Activated CD4-positive, alpha-beta T cell treated with anti-CD3 and anti-CD28 coated beads for 4 hours (primary cell): ENCODE measurements at regions not wholly inside any gene's neighbourhood (a gene's known extent, or its start where the extent isn't known, plus 50 kb on each side); places are given as distances from the start of the nearest gene placed in this dataset.

Experiments used
- DNase-seq, 2 donors: peaks; one replicate each; pipeline ENCODE4 v3.0.0-alpha.2; 2020

DNA sequence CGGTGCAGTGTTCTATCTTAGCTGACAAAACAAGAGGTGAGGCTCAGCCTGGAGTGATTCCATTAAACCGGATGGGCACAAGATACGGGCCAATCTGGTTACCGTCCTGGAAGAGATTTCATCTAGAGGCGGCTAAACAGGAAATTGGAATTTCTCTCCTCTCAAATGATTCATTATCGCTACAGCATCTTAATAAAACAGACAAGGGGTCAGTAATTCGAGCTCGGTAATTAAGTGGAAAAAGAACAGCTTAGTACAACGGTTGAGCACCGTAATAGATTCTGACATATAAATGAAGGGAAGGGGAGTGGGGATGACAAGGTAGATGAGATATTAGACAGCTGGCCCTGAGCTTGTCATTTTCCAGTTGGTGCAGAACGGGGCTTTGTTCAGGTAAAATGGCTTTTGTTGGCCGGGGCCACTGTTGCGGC is 137.2 kb downstream of the EDN3 start:
- DNase-seq = no peak

DNA sequence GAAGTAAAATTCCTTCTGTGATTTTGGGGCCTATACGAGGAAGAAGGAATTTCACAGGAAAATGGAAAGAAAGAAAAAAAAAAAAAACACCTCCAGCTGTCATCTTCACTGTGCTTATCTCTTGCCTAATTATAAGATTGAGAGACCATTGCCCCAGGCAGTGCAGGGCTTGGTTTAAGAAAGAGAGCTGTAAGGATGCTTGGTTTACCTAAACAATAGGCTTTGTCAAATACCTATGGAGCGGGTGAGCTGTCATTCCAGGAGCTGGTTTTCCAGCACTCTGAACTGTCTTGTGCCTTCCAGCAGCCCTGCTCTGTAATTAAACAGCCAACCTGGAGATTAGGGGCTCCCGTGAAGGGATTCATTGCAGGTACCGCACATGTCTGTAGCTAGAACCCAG is 137.8 kb downstream of the EDN3 start:
- no peak for DNase-seq

DNA sequence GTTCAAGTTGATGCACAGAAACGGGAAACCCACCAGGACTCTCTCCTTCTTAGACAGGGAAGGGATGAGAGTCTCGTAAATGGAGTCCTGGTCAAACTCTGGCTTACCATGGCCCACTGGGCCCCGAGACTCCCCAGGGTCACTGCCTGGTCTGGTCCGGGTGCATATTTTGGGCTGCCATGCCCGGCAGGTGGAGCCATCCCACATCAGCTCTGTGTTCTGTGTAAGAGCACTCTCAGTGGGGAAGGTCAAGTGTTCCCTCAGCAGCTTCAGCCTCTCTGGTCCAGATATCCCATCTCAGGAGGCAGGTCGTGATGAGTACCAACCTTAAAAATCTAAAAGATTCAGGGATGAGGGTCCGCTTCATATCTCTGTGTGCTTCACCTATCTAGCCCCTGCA is 138.8 kb downstream of the EDN3 start:
- DNase-seq = no peak

DNA sequence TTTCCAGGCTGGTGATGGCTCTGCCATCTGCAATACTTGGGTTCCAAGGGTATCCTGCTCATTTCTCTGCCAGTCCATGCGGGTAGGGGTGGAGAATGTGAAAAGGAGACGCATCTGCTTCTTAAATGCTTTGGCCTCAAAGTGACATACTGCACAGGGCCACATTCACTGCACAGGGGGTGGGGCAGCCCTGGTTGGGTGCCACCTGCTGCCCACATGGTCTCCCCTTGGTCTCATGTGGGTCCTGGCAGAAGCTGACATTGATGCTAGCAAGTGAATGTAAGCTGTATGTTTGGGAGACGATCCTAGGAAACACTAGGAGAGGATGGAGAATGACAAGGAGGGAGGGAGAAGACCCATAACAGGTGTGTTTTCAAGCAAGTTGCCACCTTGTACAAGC is 140.9 kb downstream of the EDN3 start:
- no peak for DNase-seq

DNA sequence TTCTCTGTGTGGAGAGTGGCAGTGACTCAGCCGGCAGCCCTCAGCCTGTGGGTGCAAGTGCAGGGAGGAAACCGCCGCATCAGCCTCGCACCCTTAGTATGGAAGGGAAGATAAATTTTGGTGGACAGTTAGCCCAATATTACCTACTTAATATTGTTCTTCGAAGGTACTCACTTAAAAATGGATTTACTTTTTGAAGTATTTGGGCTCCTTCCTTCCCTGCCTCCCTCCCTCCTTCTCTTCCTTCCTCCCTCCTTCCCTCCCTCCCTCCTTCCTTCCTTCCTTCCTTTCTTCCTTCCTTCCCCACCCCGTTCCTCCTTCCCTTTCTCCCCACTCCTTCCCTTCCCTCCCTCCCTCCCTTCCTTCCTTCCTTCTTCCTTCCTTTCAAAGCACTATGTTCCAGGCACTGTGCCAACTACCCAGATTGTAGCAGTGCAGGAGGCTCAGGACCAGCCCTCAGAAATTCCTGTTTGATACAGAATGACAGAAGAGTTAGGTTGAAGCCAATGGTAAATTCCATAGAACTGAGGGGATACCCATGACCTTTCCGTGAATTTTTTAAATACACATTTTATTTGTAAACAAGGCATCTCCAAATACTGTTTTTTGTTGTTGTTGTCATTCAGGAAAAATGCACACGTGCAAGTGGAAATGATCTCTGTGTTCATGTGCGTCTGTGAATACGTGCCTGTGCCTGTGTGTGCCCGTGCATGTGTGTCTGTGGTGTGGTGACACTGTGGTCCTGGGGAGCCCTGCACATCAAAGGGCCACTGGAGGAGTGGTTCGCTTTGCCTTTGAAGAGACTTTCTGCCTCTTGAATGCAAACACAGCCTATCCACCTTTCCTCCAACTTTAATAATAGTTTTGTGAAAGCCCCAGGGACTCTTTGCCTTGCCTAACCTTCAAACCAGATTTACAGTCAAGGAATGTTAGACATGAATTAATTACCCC is 141.7 kb downstream of the EDN3 start:
- DNase-seq = no peak

DNA sequence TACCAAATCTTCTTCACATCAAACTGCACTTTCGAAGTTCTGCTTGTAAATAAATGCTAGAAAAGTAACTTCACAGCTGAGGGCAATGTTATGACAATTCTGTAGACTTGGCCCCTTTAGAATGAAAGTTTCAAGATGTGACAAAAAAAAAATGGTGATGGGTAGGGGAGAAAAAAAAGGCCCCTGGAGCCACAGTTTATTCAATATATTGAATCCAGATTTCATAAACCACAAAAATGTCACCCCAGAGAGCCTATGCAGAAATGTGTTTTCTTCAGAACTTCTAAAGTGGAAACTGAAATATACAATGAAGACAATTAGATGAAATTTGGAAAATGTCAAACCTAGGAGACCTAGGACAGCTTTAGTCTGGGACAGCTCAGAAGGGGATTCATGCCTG is 143.1 kb downstream of the EDN3 start:
- no peak for DNase-seq

DNA sequence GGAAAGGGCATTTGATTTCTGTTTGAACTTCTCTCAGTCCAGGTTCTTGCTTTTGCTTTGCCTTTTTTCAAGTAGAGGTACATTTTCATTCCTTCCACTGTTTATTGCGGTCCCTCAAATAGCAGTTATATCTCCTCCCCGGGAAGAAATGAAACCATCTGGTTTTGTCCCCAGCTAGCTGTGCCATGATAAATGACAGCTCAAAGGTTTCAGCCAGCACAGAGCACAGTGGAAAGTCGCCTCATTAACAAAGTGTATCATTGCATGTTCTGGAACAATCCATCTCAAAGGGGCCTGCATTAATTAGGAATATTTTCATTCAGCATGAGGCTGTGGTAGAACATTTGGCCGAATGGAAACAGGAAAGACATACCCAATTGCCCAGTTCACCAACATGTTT is 146.0 kb downstream of the EDN3 start:
- DNase-seq = no peak

DNA sequence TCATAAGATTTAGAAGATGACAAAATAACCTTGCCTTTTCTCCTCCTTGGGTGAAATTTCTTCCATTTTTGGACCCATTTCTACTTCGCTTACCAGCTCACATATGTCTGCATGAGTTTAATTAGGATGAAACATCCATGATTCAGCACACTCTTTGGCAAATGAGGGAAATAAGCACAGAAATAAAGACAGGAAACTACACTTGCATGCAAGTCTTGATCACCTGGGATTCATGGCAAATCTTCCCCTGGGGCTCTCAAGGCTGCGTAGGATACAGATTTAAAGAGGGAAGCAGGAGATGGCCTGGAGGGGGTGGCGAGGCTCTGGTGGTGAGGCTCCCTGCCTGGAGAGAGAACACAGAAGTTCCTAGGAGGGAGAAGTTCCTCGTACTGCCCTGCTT is 147.8 kb downstream of the EDN3 start:
- no peak for DNase-seq

DNA sequence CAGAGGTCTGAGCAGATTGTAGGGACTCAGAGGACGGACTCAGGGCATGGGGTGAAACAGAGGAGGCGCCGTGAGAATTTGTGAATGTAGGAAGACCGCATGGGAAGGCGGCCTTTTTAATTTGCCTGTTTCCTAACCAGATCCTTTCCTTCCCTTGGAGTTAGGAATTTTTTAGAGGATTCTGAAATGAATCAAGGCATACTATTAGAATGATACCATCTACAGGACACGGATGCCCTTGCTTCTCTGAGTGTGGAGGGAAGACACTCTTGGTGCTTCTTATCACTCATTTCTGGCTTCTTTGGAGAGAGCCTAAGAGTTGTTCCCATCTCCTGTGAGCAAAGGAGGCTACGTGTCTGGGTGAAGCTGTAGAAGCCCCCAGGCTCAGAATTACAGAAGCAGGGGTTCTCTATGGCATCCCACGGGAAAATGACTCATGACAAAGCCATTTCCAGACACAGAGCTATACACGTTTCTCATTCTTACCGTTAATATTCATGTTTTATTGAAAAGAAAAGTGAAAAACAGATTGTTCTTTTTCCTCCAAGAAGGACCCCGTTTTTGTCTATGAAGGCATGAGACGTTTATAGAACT is 148.5 kb downstream of the EDN3 start:
- DNase-seq = no peak

DNA sequence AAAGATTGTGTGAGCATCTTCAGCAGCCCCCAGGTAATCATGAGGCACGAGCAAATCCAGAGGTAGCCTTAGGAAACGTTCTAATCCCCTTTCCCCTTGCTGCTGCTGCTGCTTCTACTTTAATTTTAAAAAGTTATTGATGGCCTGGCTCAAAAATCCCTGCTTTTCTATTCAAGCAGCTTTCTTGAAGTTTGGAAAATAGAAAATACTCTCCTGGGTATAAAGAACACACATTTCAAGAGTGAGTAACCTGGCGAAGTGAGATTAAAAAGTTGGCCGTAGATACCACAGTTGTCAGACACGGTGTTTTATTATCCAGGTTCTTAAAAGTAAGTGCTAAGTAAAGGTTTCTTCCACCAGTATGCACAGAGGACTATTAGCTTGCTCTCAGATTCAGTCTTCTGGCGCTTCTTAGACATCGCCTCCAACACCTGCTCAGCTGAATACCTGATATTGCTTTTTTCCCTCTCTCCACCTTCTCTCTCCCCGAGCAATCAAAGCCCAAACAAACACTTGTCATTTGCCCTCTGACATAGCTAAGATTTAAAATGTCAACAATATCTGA is 150.7 kb downstream of the EDN3 start:
- DNase-seq = no peak

DNA sequence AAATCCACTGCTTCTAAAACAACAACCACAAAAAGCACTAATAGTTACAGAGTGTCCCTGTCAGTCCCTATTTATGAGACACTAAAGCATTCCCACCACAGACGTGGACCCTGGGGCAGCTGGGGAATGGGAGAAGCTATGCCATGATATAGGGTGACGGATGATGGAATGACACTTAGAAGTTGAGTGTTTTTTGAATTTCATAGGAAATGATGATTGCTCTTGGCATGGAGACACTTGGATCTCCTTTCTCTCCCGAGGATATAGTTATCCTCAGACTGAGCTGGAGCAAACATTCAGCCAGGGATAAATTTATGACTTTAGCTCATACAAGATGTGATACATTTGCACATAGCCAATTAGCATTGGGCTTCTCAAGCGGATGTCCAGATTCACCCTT is 151.2 kb downstream of the EDN3 start:
- no peak for DNase-seq

DNA sequence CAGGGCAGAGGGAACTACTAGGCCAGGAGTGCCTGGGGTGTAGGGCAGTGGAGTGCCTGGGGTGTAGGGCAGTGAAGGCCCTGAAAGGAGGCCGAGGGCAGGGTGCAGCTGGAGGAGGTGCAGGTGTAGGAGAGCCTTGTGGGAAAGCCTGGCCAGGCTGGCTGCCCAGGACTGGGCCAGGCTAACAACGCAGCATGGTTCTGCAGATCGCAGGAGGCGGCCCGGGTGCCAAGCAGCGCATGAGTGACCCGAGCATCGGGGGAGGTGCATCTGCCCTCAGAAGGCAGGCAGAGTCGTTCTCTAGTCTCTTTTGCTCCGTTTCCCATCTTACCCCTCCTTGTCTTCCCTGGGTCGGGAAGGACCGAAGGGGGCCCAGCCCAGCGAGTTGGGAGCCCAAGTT is 151.5 kb upstream of the PHACTR3 start:
- no peak for DNase-seq

DNA sequence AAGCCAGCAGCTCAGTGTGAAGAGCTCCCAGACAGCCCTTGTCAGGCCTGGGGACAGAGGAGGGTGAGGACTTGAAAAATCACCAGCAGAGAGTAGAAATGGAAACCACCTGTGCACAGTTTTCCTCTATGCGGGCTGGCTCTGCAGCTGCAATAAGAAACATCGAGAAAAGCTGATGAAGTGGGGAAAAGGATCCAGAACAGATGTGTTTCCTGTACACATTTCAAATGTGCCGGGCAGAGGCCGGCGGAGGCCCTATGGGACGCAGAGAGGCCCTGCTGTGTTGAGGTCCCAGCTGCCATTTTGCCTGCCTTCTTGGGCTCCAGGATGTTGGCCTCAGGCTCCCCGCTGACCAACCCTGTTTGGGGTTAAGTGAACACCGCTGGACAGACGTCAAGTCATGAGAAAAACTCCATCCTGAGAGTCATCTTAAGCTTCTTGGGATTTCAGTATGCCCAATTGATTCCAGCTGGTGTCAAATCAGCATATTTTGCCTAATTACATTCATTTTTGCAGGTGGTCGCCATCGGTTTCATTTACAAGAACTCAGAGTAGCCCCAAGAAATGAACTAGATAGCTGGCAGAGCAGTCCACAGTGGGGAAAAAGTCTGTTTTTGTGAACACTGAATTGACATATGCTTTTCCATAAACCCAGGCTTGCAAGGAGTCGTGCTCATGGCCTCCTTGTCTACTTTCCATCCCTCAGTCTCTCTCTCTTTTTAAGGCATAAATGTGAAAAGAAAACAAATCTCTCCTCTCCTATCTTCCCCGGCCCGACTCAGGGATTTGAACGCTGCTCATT is 150.4 kb upstream of the PHACTR3 start:
- DNase-seq = no peak

DNA sequence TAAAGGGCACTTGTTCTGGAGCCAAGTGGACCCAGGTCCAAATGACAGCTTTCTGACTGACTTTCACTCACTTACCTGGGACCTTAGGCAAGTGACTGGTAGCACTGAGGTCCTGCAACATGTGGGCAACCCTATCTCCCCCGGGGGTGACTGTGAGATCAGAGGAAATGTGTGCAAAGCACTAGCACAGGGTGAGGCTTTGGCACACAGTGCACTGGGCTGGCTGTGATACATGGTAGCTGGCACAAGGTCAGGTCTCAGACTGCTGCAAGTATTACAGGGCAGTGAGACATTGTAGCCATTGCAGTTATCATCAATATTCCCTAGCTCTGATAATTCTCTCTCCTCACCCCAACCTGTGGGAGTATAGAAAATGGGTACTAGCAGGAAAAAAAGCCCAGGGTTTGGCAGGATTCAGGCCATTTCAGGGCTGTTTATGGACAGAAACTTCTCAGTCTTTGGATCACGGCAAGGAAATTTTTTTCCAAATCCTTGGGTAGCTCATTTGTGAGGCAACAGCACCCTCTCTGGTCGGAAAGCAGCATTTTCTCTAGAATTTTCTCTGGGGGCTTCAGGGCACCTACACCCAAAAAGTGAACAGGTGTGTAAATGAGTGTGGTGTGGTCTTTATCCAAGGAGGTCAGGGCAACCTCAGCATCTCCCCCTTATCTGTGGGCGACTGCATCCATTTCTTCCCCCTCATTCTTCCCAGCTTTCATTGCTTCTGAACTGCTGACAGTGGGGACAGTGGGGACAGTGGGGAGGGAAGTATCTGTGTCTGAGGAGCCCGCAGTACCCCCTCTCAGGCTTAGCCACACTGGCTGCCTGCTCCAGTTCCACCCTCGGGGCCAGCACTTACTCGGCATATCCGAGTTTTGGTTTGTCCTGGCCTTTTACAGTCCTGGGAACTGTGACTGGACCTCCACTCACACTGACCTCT is 148.7 kb upstream of the PHACTR3 start:
- DNase-seq = no peak

DNA sequence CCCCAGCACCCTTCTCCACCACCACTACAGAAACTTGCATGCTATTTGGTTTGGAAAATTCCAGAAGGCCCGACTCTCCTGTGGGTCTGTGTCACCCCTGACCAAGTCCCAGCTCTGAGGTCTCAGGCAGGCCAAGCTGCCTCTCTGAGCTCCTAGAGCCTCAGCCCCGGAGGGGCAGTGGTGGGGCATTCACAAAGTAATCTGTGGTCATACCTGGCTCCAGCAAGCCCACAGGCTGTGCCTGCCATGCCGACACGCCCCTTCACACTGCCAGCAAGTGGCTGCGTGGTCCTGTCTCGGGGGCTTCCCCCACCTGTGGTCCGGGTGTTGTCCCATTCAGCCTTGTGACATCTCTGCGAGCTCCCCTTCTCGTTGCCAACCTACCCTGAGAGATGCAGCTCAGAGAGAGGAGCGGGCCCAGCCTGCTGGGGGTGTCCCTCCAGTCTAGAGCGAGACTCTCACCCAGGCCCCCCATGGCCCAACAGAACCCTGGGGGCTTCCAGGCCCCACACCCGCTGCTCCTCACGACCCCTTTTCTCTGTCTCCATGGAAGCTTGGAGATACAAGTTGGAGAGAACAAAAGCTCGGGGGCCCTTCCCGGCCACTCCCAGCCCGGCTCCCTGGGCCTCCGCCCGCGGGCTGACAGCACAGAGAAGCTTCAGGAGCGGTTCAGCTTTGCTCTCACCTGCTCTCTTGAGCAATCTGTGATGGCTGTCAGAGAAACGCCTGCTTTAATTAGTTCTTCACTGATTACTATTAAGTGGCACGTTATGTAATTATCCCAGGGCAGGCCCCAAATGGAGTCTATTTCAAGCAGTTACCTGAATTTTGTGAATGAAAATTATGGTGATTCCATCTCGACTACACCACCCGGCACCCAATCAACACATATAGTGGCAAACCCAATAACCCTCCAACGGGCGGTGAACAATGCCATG is 147.7 kb upstream of the PHACTR3 start:
- no peak for DNase-seq

DNA sequence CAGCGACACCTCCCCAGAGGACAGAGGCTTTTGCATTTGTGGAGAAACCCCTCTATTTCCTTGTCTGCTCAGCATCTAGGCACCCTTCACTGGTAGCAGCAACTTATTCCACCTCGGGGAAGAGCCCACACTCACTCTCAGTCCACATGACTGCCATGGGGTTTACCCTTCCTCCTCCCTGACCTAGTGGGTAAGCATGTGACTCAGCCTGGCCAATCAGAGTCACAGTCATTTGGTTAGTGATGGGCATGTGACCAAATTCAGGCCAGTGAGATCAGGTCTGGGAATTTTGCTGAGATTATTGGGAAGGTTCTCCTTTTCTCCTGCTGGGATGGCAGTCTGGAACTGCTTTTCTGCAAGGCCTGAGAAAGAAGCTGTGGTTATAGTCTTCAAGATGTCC is 145.7 kb upstream of the PHACTR3 start:
- no peak for DNase-seq

DNA sequence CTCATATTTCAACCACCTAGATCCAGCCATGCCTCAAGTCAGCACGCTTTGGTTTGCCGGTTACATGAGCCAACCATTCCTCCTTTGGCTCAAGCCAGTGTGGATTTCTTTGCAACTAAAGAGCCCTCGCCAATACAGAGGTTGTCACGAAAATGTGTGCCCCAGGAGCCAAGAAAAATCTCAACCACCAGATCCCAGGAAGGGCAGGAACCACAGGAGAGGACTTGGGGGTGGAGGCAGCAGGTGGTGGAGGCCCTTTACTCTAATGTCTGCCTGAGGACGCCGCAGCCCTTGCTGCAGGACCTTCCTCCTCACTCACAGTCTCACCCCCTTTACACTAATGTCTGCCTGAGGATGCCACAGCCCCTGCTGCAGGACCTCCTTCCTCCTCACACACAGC is 144.8 kb upstream of the PHACTR3 start:
- no peak for DNase-seq

DNA sequence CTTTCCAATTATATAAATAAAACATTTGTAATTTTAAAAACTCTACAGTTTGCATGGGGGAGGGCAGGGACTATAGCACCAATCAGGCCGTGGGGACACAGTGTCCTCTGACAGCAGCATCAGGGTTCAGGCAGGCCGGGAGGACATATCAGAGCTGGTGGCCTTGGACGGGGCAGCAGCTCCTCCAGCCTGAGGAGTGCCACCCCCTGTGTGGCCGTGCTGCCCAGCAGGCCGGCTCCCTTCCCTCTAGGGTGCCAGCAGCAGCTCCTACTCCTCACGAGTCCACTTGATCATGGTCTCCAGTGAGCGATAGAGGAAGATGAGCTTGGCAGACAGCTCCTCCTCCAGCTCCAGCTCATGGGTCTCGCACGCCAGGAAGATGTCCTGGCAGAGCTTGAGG is 144.0 kb upstream of the PHACTR3 start:
- DNase-seq = no peak

DNA sequence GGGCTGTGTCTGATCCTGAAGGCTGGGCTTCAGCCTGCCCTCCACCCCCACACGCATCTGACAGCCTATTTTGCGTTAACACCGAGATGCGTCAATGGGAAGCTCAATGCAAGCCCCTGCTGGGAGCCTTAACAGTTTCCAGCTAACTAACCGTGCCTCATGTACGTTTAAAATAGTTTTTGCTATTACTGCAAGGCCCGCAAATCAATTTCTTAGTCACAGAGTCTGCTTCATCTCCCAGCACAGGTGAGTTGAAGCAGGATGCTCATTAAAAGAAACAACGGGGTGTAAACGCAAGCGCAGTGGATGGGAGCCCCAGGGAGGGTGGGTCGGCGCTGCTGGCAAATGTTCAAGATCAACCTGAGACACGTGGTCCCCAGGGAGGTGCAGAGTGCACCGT is 142.8 kb upstream of the PHACTR3 start:
- DNase-seq = no peak

DNA sequence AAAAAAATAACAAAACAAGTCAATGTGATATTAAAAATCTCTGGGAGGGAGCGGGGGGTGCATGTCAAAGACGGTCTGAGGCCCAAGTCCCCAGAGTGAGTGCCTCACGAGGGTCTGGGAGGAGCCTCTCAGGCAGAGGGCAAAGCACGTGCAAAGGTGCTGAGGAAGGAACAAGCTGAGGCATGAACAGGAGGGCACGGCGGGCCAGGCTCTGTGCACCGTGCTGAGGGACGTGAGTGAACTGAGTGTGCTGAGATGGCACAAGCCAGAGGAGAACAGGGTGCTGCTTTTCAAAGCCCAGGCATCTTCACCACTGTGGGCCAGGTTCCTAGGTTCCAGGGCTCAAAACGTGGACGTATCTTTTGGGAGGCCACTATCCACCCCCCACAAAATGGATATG is 142.1 kb upstream of the PHACTR3 start:
- DNase-seq = no peak

DNA sequence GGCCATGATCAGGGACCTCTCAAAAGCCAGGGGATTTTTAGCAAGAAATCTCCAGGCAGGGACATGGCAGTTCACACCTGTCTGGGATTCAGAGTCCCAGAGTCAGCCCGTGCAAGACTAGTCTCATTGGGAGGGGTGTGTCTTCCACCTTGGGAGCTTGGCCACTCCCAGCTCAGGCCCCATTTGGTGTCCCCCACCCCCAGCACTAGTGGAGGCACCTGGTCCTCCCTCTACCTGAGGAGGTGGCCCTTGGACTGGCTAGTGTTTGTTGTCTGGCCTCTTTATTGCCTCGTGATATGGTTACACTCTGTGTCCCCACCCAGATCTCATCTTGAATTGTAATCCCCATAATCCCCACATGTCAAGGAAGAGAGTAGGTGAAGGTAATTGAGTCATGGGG is 140.8 kb upstream of the PHACTR3 start:
- no peak for DNase-seq
